Aorta (tissue), 5 donors: ENCODE measurements at regions not wholly inside any gene's neighbourhood (a gene's known extent, or its start where the extent isn't known, plus 50 kb on each side); places are given as distances from the start of the nearest gene placed in this dataset.
A peak's percentile ranks its signal among the peaks of the same experiment; 100 is the strongest.

Source experiments
- ATAC-seq: fragments of 200-7000 bp; cut with Tn5 transposase; one replicate; pipeline ENCODE4 v1.9.1; 2022; ENCODE audit warnings: moderate library complexity; ENCODE audit not compliant: low FRiP score
- DNase-seq, 2 donors: peaks; one replicate each; pipeline ENCODE4 v3.0.0-alpha.2; 2020
- H3K27ac ChIP-seq, 2 donors: one replicate each; pipeline ENCODE4 v1.5.1; 2013; ENCODE audit warnings: low read length in 2 of 2, mild to moderate bottlenecking in 2 of 2, moderate library complexity in 2 of 2, control low read depth in 1 of 2, inconsistent platforms in 1 of 2, low read depth in 1 of 2
- H3K27me3 ChIP-seq, 2 donors: one replicate each; pipeline ENCODE4 v1.6.1; 2013; ENCODE audit warnings: control low read depth in 1 of 2, low read length in 1 of 2, mild to moderate bottlenecking in 1 of 2, moderate library complexity in 1 of 2; ENCODE audit not compliant: insufficient read depth in 2 of 2, control insufficient read depth in 1 of 2
- H3K36me3 ChIP-seq, 2 donors: one replicate each; pipeline ENCODE4 v1.6.1; 2013; ENCODE audit warnings: control low read depth in 1 of 2, low read length in 1 of 2, mild to moderate bottlenecking in 1 of 2; ENCODE audit not compliant: insufficient read depth in 2 of 2, control insufficient read depth in 1 of 2
- H3K4me1 ChIP-seq, 2 donors: one replicate each; pipeline ENCODE4 v1.6.1; 2013; ENCODE audit warnings: low read length in 2 of 2, control low read depth in 1 of 2, mild to moderate bottlenecking in 1 of 2, moderate library complexity in 1 of 2; ENCODE audit not compliant: insufficient read depth in 2 of 2, control insufficient read depth in 1 of 2
- H3K4me3 ChIP-seq, 2 donors: one replicate each; pipeline ENCODE4 v1.5.1; 2013; ENCODE audit warnings: low read length in 2 of 2, control low read depth in 1 of 2, mild to moderate bottlenecking in 1 of 2
- H3K9me3 ChIP-seq: one replicate; pipeline ENCODE4 v1.6.1; 2013; ENCODE audit warnings: mild to moderate bottlenecking, low read length; ENCODE audit not compliant: control insufficient read depth
- WGBS, 2 donors: extraction: QIAGEN DNeasy Blood & Tissue Kit; methylation state at CpG; one replicate each; pipeline ENCODE4 v1.1.7; 2013; 5-methylcytosine and 5-hydroxymethylcytosine counted together
- intact Hi-C, 2 donors: fragments of 100-400 bp; cut with DNase I; formaldehyde crosslinking; loops; one replicate each; pipeline versions ENCODE4 v1.14.2 to v1.15.0; 2022
- donor health status: healthy with polysubstance abuse.
- donor health status: Bipolar disorder and iron deficiency.
- donor health status: DM: no; HTN: no; CAD: no.
- donor health status: DM: no; HTN: no; CAD: no.
- donor health status: DM: yes; HTN: yes; CAD: no.

- no peak for DNase-seq
- no peak overlapping the region for H3K27ac ChIP-seq
- H3K4me3 ChIP-seq = no peak overlapping the region
- no peak for ATAC-seq
- H3K27me3 ChIP-seq = no peaks in the 10 kb centered on the region
- WGBS, 2 donors = 88 to 96% methylated on average over 5 of the region's 5 CpGs
- H3K36me3 ChIP-seq = no peaks in the 10 kb centered on the region
- intact Hi-C loops = no loop called here
- no peaks in the 10 kb centered on the region for H3K4me1 ChIP-seq
- no peaks in the 10 kb centered on the region for H3K9me3 ChIP-seq
Observed at GRCh38 chr13:79810018-79810417, 329.1 kb downstream of the NDFIP2 start.

- no peaks in the 10 kb centered on the region for H3K36me3 ChIP-seq
- intact Hi-C loops = no loop called here
- H3K9me3 ChIP-seq = no peaks in the 10 kb centered on the region
- no peak for ATAC-seq
- H3K4me1 ChIP-seq = no peaks in the 10 kb centered on the region
- H3K27me3 ChIP-seq = no peaks in the 10 kb centered on the region
- DNase-seq = peak in 1 of 2 donors; percentile 51
- 77 to 86% methylated on average over 3 of the region's 3 CpGs for WGBS, 2 donors
- H3K4me3 ChIP-seq = no peak overlapping the region
- H3K27ac ChIP-seq = no peak overlapping the region
Observed at GRCh38 chr13:79808475-79808874, 327.5 kb downstream of the NDFIP2 start.

DNA sequence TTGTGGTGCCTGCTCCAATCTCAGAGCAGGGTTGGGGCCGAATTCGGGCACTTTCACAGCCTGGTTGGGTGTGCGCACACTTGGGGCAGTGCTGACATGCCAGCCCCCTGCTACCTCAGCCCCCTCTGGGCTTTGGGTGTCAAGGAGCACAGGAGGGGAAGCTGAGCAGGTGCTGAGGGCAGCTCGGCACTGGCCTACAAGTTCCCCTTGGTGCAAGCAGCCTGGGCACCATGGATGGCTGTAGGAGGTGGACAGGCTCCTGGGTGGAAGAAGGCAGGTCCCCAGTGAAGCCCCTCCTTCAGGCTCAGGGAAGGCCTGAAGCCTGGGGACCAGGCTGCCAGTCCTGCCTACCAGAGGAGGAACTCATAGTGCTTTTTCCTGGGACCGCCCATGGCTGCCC lies 326.6 kb downstream of the NDFIP2 start:
- H3K27me3 ChIP-seq = no peaks in the 10 kb centered on the region
- H3K4me3 ChIP-seq = no peak overlapping the region
- no peak for ATAC-seq
- H3K4me1 ChIP-seq = no peaks in the 10 kb centered on the region
- no peak overlapping the region for H3K27ac ChIP-seq
- 77 to 80% methylated on average over 5 of the region's 5 CpGs for WGBS, 2 donors
- no peaks in the 10 kb centered on the region for H3K9me3 ChIP-seq
- no peaks in the 10 kb centered on the region for H3K36me3 ChIP-seq
- DNase-seq = peak in 1 of 2 donors; percentile 51
- intact Hi-C loops = no loop called here

- WGBS, 2 donors = 97 to 100% methylated on average over 2 of the region's 2 CpGs
- ATAC-seq = no peak
- H3K4me1 ChIP-seq = no peaks in the 10 kb centered on the region
Observed at GRCh38 chr13:79806821-79807220, 325.9 kb downstream of the NDFIP2 start.

GRCh38 chr13:79805317-79805716 lies 324.4 kb downstream of the NDFIP2 start:
- intact Hi-C loops = no loop called here
- H3K9me3 ChIP-seq = no peaks in the 10 kb centered on the region

More at GRCh38 chr13:79806821-79807220, 325.9 kb downstream of the NDFIP2 start:
- Histone ChIP-seq H3K27ac (no peak overlapping the region), H3K9me3 (no peaks in the 10 kb centered on the region), H3K27me3 (no peaks in the 10 kb centered on the region), H3K36me3 (no peaks in the 10 kb centered on the region), H3K4me3 (no peak overlapping the region)
- no peak for DNase-seq
- intact Hi-C loops = no loop called here

DNA sequence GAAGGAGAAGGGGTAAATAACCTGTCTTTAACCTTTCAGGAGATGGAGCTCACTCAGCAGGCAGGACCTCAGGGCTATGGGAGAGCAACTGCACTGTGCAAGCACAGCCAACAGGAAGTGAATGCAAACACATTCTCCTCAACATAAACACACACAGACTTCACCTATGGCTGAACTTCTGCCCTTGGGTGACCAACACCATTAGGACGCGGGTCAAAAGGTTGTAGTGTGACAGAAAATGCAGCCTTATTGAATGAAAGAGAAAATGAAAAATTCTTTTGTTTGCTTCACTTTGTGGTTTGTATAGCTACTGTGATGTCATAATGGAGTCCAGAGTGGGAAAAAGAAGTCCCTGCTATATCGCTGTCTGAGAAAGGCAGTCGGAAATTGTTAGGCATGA lies 323.0 kb downstream of the NDFIP2 start:
- Histone ChIP-seq H3K4me3 (no peak overlapping the region), H3K27me3 (no peaks in the 10 kb centered on the region), H3K36me3 (no peaks in the 10 kb centered on the region), H3K27ac (no peak overlapping the region), H3K4me1 (no peaks in the 10 kb centered on the region), H3K9me3 (no peaks in the 10 kb centered on the region)
- intact Hi-C loops = no loop called here
- WGBS, 2 donors = 81 to 83% methylated on average over 4 of the region's 4 CpGs
- no peak for ATAC-seq
- no peak for DNase-seq

More at GRCh38 chr13:79805317-79805716, 324.4 kb downstream of the NDFIP2 start:
- DNase-seq = no peak
- H3K36me3 ChIP-seq = no peaks in the 10 kb centered on the region
- no peak overlapping the region for H3K4me3 ChIP-seq
- no peak for ATAC-seq
- WGBS, 2 donors = 80 to 87% methylated on average over 1 of the region's 1 CpG
- H3K27me3 ChIP-seq = no peaks in the 10 kb centered on the region
- H3K4me1 ChIP-seq = no peaks in the 10 kb centered on the region
- H3K27ac ChIP-seq = no peak overlapping the region

GRCh38 chr13:79803296-79803695 lies 322.3 kb downstream of the NDFIP2 start:
- H3K4me1 ChIP-seq = no peaks in the 10 kb centered on the region
- intact Hi-C loops = no loop called here
- WGBS, 2 donors = 90 to 97% methylated on average over 2 of the region's 2 CpGs

GRCh38 chr13:79802389-79803085 lies 321.6 kb downstream of the NDFIP2 start:
- H3K36me3 ChIP-seq = no peaks in the 10 kb centered on the region
- no peaks in the 10 kb centered on the region for H3K4me1 ChIP-seq
- 81 to 84% methylated on average over 2 of the region's 2 CpGs for WGBS, 2 donors
- intact Hi-C loops = no loop called here
- no peak overlapping the region for H3K4me3 ChIP-seq
- no peaks in the 10 kb centered on the region for H3K27me3 ChIP-seq
- ATAC-seq (no peak), DNase-seq (no peak)
- H3K9me3 ChIP-seq = no peaks in the 10 kb centered on the region
- H3K27ac ChIP-seq = no peak overlapping the region

More at GRCh38 chr13:79803296-79803695, 322.3 kb downstream of the NDFIP2 start:
- DNase-seq (no peak), ATAC-seq (no peak)
- no peaks in the 10 kb centered on the region for H3K27me3 ChIP-seq
- H3K36me3 ChIP-seq = no peaks in the 10 kb centered on the region
- no peak overlapping the region for H3K4me3 ChIP-seq
- H3K27ac ChIP-seq = no peak overlapping the region
- no peaks in the 10 kb centered on the region for H3K9me3 ChIP-seq

GRCh38 chr13:79799059-79799867 lies 318.3 kb downstream of the NDFIP2 start:
- Histone ChIP-seq H3K4me1 (no peaks in the 10 kb centered on the region), H3K27ac (no peak overlapping the region), H3K27me3 (no peaks in the 10 kb centered on the region), H3K36me3 (no peaks in the 10 kb centered on the region), H3K4me3 (no peak overlapping the region), H3K9me3 (no peaks in the 10 kb centered on the region)
- DNase-seq = no peak
- 53 to 59% methylated on average over 2 of the region's 2 CpGs for WGBS, 2 donors
- intact Hi-C loops = no loop called here
- ATAC-seq = no peak
